ENCODE measurements at regions not wholly inside any gene's neighbourhood (a gene's known extent, or its start where the extent isn't known, plus 50 kb on each side); places are given as distances from the start of the nearest gene placed in this dataset.

GRCh38 chr2:236712961-236713673, 143.5 kb downstream of the ACKR3 start:
- no peak for DNase-seq (ENCODE audit: low spot score)
- Histone ChIP-seq H4K20me1 (ENCODE audit: insufficient read depth, low read length) (no peaks in the 10 kb centered on the region; the same call in 1 of the 2 replicates), H3K27ac (ENCODE audit: extremely low read length, insufficient read depth, low read length) (no peak overlapping the region), H3K9ac (ENCODE audit: insufficient read depth, low read depth, low read length) (no peak overlapping the region), H3K4me3 (replicated peaks in 1 of 3; ENCODE audit: insufficient read depth in 1 of 3, low read depth in 2 of 3, low read length in 3 of 3) (no peak overlapping the region), H3K36me3 (replicated peaks in 1 of 2; ENCODE audit: control insufficient read depth in 1 of 2, insufficient read depth in 2 of 2, low read length in 2 of 2) (no peaks in the 10 kb centered on the region), H3K27me3 (ENCODE audit: control insufficient read depth in 1 of 2, insufficient read depth in 2 of 2, low read length in 2 of 2) (peaks cover 0 to 18% of the 10 kb centered on the region in 2 experiments; a peak in 3 of 5 replicates), H3K4me2 (ENCODE audit: low read depth, low read length) (no peak overlapping the region), H3K4me1 (ENCODE audit: insufficient read depth, low read length) (no peaks in the 10 kb centered on the region), H2AFZ (ENCODE audit: low read length) (no peak overlapping the region), H3K9me3 (ENCODE audit: low read length) (no peaks in the 10 kb centered on the region), H3K79me2 (ENCODE audit: insufficient read depth, low read length) (no peaks in the 10 kb centered on the region)
- no TSS peak for BruUV-seq (replicated peaks)
- WGBS (ENCODE audit: low lambda C conversion rate) = 11% methylated on average over 8 of the region's 8 CpGs
- FAIRE-seq = no peak
- in situ Hi-C loops (cut with HindIII; ENCODE audit: extremely low pct_ligation_motif_present, low pct_unique_long_range_greater_than_20kb) = no loop called here
- no peak for ATAC-seq
- intact Hi-C loops (cut with micrococcal nuclease; ENCODE audit: unreplicated experiment) = no loop called here
- ChIA-PET POLR2A (no interaction called here), CTCF (ENCODE audit: low intra/inter-chr PET ratio, low total read pairs) (no interaction called here)
- no peak for TF ChIP-seq ZNF24 (IDR thresholded peaks at IDR 0.05)
- TF ChIP-seq, protein P1, sequence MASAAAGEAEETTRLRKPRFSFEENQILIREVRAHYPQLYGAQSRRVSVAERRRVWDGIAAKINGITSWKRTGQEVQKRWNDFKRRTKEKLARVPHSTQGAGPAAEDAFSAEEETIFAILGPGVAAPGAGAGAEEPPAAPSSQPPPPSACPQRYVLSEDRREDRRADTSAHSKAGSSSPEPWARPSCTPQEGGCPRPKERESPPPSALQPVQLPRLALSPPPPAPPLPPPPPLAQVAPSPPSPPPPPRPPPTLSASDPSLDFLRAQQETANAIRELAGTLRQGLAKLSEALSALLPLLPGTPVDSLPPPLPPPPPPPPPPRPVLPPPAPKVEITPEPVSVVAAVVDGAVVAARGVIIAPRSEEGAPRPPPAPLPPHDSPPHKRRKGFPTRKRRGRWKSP (CRISPR knock-in tag; IDR thresholded peaks at IDR 0.05) = no peak
- no peak for TF ChIP-seq RNF2 (conservative IDR thresholded peaks at IDR 0.05; ENCODE audit: low read depth)
- TF ChIP-seq, protein P2, sequence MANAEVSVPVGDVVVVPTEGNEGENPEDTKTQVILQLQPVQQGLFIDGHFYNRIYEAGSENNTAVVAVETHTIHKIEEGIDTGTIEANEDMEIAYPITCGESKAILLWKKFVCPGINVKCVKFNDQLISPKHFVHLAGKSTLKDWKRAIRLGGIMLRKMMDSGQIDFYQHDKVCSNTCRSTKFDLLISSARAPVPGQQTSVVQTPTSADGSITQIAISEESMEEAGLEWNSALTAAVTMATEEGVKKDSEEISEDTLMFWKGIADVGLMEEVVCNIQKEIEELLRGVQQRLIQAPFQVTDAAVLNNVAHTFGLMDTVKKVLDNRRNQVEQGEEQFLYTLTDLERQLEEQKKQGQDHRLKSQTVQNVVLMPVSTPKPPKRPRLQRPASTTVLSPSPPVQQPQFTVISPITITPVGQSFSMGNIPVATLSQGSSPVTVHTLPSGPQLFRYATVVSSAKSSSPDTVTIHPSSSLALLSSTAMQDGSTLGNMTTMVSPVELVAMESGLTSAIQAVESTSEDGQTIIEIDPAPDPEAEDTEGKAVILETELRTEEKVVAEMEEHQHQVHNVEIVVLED (CRISPR knock-in tag; IDR thresholded peaks at IDR 0.05; ENCODE audit: borderline replicate concordance) = no peak
- no peak for TF ChIP-seq SMAD3 (CRISPR knock-in tag; IDR thresholded peaks at IDR 0.05)
- TF ChIP-seq ZNF296 (CRISPR knock-in tag; conservative IDR thresholded peaks at IDR 0.05) = no peak
- TF ChIP-seq ZMYM3 (CRISPR knock-in tag; IDR thresholded peaks at IDR 0.05) = no peak
- no peak for TF ChIP-seq MIER3 (CRISPR knock-in tag; IDR thresholded peaks at IDR 0.05; ENCODE audit: borderline replicate concordance)
- TF ChIP-seq ATF2 (CRISPR knock-in tag; IDR thresholded peaks at IDR 0.05) = no peak
- TF ChIP-seq ZNF646 (CRISPR knock-in tag; IDR thresholded peaks at IDR 0.05) = no peak

All from HepG2 (cell line).